Upper lobe of left lung (tissue), 4 donors: ENCODE measurements at regions not wholly inside any gene's neighbourhood (a gene's known extent, or its start where the extent isn't known, plus 50 kb on each side); places are given as distances from the start of the nearest gene placed in this dataset.

Experiments used
- EP300 ChIP-seq, 4 donors: sonication (generic); formaldehyde crosslinking; IDR thresholded peaks; one replicate each; pipeline ENCODE4 v1.5.1; 2017; ENCODE audit warnings: antibody characterized with exemption in 4 of 4, control low read depth in 2 of 4
- POLR2A ChIP-seq, 4 donors: fragments of 450-650 bp; IDR thresholded peaks; one replicate each; pipeline ENCODE4 v1.5.1; 2016 to 2017; ENCODE audit warnings: antibody characterized with exemption in 4 of 4, mild to moderate bottlenecking in 2 of 4

DNA sequence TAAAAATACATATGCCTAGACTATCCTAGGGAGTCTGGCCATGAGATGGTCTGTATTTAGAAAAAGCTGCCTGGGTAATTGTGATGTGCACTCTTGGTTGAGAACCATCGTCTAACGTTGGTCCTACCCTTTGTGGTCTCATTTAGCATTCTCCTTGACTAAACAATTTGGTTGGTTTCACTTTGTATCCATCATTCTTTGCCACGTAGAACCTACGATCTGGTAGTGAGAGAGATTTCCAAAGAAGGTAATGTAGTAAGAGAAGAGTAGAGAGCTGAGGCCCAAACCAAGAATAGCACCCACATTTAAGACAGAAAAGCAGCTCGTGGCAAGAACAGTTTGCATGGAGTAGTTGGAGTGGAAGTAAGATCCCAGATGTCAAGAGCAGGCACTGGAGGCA lies 219.8 kb downstream of the TMEM200A start:
- TF ChIP-seq EP300 (IDR thresholded peaks at IDR 0.05): no peak
- TF ChIP-seq POLR2A (IDR thresholded peaks at IDR 0.05): no peak
